ENCODE measurements at regions not wholly inside any gene's neighbourhood (a gene's known extent, or its start where the extent isn't known, plus 50 kb on each side); places are given as distances from the start of the nearest gene placed in this dataset.
"Not testable (repeated sequence)": the region's sequence is repeated elsewhere in the genome, so short reads cannot be mapped to it uniquely, and the experiment has no call there.

DNA sequence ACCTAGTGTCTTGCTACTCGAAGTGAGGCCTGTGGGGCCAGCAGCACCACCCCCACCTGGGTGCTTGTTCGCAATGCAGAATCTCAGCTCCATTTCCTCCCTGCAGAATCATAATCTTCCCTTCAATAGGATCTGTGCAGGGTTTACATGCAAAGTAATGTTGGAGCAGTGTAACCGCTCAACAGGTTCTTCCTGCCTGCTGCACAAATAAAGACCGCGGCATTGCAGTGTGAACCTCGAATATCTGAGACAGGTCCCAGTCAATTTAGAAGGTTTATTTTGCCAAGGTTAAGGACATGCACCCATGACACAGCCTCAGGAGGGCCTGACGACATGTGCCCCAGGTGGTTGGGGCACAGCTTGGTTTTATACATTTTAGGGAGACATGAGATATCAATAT lies 119.2 kb downstream of the TLR5 start:
- no peaks in the 10 kb centered on the region for H3K9me2 ChIP-seq (ENCODE audit: insufficient read depth)
- no peak overlapping the region for H3K4me3 ChIP-seq (replicated peaks in 1 of 2; ENCODE audit: low read depth in 1 of 2, low read length in 2 of 2)
- intact Hi-C loops (cut with micrococcal nuclease): no loop called here
- ChIA-PET POLR2A (no interaction called here), CTCF (no interaction called here), RAD21 (ENCODE audit: low non-redundant PET in 1 of 2, low total read pairs in 2 of 2, uncharacterized antibody in 2 of 2, unreplicated experiment in 2 of 2) (no interaction called here)
- BruUV-seq (replicated peaks): no TSS peak
- H2AFZ ChIP-seq (ENCODE audit: low read depth, low read length, poor library complexity, severe bottlenecking): no peak overlapping the region
- no peaks in the 10 kb centered on the region for H3K27me3 ChIP-seq (ENCODE audit: insufficient read depth, low read length)
- H3K27ac ChIP-seq (ENCODE audit: low read depth, low read length): no peak overlapping the region
- no peak for DNase-seq (ENCODE audit: low read depth, low spot score)
- no peaks in the 10 kb centered on the region for H3K36me3 ChIP-seq (ENCODE audit: control insufficient read depth in 1 of 2, insufficient read depth in 2 of 2, low read length in 2 of 2)
- no peaks in the 10 kb centered on the region for H3K9me3 ChIP-seq (ENCODE audit: control insufficient read depth in 1 of 2, insufficient read depth in 1 of 2, low read depth in 1 of 2, low read length in 2 of 2)
- ATAC-seq: no peak
- no peak overlapping the region for H3K9ac ChIP-seq (ENCODE audit: low read length)
- no peak overlapping the region for H3K4me2 ChIP-seq (ENCODE audit: low read length)
- H3K79me2 ChIP-seq (ENCODE audit: insufficient read depth, low read length): no peaks in the 10 kb centered on the region
- no peaks in the 10 kb centered on the region for H4K20me1 ChIP-seq (ENCODE audit: insufficient read depth)
- TF ChIP-seq, protein P1, sequence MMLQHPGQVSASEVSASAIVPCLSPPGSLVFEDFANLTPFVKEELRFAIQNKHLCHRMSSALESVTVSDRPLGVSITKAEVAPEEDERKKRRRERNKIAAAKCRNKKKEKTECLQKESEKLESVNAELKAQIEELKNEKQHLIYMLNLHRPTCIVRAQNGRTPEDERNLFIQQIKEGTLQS (IDR thresholded peaks at IDR 0.05): no peak
- TF ChIP-seq CEBPB (IDR thresholded peaks at IDR 0.05; ENCODE audit: low read depth): no peak
- no peak for TF ChIP-seq POLR2A (IDR thresholded peaks at IDR 0.05; ENCODE audit: borderline replicate concordance, extremely low read depth, insufficient read depth, insufficient read length)
- no peak for TF ChIP-seq ZFX (IDR thresholded peaks at IDR 0.05)
- no peak for TF ChIP-seq RAD21 (IDR thresholded peaks at IDR 0.05; ENCODE audit: low read depth)
- TF ChIP-seq, protein P2, sequence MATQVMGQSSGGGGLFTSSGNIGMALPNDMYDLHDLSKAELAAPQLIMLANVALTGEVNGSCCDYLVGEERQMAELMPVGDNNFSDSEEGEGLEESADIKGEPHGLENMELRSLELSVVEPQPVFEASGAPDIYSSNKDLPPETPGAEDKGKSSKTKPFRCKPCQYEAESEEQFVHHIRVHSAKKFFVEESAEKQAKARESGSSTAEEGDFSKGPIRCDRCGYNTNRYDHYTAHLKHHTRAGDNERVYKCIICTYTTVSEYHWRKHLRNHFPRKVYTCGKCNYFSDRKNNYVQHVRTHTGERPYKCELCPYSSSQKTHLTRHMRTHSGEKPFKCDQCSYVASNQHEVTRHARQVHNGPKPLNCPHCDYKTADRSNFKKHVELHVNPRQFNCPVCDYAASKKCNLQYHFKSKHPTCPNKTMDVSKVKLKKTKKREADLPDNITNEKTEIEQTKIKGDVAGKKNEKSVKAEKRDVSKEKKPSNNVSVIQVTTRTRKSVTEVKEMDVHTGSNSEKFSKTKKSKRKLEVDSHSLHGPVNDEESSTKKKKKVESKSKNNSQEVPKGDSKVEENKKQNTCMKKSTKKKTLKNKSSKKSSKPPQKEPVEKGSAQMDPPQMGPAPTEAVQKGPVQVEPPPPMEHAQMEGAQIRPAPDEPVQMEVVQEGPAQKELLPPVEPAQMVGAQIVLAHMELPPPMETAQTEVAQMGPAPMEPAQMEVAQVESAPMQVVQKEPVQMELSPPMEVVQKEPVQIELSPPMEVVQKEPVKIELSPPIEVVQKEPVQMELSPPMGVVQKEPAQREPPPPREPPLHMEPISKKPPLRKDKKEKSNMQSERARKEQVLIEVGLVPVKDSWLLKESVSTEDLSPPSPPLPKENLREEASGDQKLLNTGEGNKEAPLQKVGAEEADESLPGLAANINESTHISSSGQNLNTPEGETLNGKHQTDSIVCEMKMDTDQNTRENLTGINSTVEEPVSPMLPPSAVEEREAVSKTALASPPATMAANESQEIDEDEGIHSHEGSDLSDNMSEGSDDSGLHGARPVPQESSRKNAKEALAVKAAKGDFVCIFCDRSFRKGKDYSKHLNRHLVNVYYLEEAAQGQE (IDR thresholded peaks at IDR 0.05; ENCODE audit: low read depth): no peak
- no peak for TF ChIP-seq ZNF274 (IDR thresholded peaks at IDR 0.05; ENCODE audit: low read depth, low read length)
- no peak for TF ChIP-seq FOSL1 (IDR thresholded peaks at IDR 0.05; ENCODE audit: low read depth)
- TF ChIP-seq TCF7L2 (IDR thresholded peaks at IDR 0.05; ENCODE audit: borderline replicate concordance, extremely low read depth, insufficient read depth, insufficient read length): no peak
- TF ChIP-seq EGR1 (IDR thresholded peaks at IDR 0.05; ENCODE audit: low read depth): no peak
- no peak for TF ChIP-seq CBX3 (IDR thresholded peaks at IDR 0.05; ENCODE audit: low read depth)
- TF ChIP-seq, protein P3, sequence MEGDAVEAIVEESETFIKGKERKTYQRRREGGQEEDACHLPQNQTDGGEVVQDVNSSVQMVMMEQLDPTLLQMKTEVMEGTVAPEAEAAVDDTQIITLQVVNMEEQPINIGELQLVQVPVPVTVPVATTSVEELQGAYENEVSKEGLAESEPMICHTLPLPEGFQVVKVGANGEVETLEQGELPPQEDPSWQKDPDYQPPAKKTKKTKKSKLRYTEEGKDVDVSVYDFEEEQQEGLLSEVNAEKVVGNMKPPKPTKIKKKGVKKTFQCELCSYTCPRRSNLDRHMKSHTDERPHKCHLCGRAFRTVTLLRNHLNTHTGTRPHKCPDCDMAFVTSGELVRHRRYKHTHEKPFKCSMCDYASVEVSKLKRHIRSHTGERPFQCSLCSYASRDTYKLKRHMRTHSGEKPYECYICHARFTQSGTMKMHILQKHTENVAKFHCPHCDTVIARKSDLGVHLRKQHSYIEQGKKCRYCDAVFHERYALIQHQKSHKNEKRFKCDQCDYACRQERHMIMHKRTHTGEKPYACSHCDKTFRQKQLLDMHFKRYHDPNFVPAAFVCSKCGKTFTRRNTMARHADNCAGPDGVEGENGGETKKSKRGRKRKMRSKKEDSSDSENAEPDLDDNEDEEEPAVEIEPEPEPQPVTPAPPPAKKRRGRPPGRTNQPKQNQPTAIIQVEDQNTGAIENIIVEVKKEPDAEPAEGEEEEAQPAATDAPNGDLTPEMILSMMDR (IDR thresholded peaks at IDR 0.05 in 2 of 3, conservative IDR thresholded peaks at IDR 0.05 in 1 of 3; ENCODE audit: borderline replicate concordance in 1 of 3, insufficient read depth in 1 of 3, low read depth in 2 of 3, low read length in 2 of 3): no peak
- TF ChIP-seq, protein P4, sequence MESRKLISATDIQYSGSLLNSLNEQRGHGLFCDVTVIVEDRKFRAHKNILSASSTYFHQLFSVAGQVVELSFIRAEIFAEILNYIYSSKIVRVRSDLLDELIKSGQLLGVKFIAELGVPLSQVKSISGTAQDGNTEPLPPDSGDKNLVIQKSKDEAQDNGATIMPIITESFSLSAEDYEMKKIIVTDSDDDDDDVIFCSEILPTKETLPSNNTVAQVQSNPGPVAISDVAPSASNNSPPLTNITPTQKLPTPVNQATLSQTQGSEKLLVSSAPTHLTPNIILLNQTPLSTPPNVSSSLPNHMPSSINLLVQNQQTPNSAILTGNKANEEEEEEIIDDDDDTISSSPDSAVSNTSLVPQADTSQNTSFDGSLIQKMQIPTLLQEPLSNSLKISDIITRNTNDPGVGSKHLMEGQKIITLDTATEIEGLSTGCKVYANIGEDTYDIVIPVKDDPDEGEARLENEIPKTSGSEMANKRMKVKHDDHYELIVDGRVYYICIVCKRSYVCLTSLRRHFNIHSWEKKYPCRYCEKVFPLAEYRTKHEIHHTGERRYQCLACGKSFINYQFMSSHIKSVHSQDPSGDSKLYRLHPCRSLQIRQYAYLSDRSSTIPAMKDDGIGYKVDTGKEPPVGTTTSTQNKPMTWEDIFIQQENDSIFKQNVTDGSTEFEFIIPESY (IDR thresholded peaks at IDR 0.05; ENCODE audit: extremely low read depth, insufficient replicate concordance, low read length): no peak
- TF ChIP-seq SP1 (IDR thresholded peaks at IDR 0.05; ENCODE audit: low read depth): no peak
- H3K4me1 ChIP-seq (ENCODE audit: control insufficient read depth in 1 of 2, insufficient read depth in 2 of 2, low read length in 2 of 2): no peaks in the 10 kb centered on the region

DNA sequence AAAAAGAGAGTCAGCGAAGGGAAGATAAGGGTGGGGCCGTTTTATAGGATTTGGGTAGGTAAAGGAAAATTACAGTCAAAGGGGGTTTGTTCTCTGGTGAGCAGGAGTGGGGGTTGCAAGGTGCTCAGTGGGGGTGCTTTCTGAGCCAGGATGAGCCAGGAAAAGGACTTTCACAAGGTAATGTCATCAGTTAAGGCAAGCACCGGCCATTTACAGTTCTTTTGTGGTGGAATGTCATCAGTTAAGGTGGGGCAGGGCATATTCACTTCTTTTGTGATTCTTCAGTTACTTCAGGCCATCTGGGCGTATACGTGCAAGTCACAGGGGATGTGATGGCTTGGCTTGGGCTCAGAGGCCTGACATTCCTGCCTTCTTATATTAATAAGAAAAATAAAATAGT lies 118.6 kb downstream of the TLR5 start:
- CTCF ChIA-PET; H3K4me1 ChIP-seq (ENCODE audit: control insufficient read depth in 1 of 2, insufficient read depth in 2 of 2, low read length in 2 of 2); H3K4me3 ChIP-seq (replicated peaks in 1 of 2; ENCODE audit: low read depth in 1 of 2, low read length in 2 of 2); intact Hi-C loops (cut with micrococcal nuclease); DNase-seq (ENCODE audit: low read depth, low spot score); H2AFZ ChIP-seq (ENCODE audit: low read depth, low read length, poor library complexity, severe bottlenecking); H3K4me2 ChIP-seq (ENCODE audit: low read length); BruUV-seq (replicated peaks); H3K27me3 ChIP-seq (ENCODE audit: insufficient read depth, low read length); H4K20me1 ChIP-seq (ENCODE audit: insufficient read depth); H3K9me2 ChIP-seq (ENCODE audit: insufficient read depth); H3K9me3 ChIP-seq (ENCODE audit: control insufficient read depth in 1 of 2, insufficient read depth in 1 of 2, low read depth in 1 of 2, low read length in 2 of 2); RAD21 ChIA-PET (ENCODE audit: low non-redundant PET in 1 of 2, low total read pairs in 2 of 2, uncharacterized antibody in 2 of 2, unreplicated experiment in 2 of 2); POLR2A ChIA-PET; H3K9ac ChIP-seq (ENCODE audit: low read length); H3K36me3 ChIP-seq (ENCODE audit: control insufficient read depth in 1 of 2, insufficient read depth in 2 of 2, low read length in 2 of 2); H3K27ac ChIP-seq (ENCODE audit: low read depth, low read length); H3K79me2 ChIP-seq (ENCODE audit: insufficient read depth, low read length); ATAC-seq: not testable (repeated sequence)
